PC-3 (cell line): ENCODE measurements at regions not wholly inside any gene's neighbourhood (a gene's known extent, or its start where the extent isn't known, plus 50 kb on each side); places are given as distances from the start of the nearest gene placed in this dataset.

Experiments
- ATAC-seq: fragments of 200-7000 bp; cut with Tn5 transposase; 2 replicates; pipeline ENCODE4 v1.9.1; 2020; ENCODE audit warnings: mild to moderate bottlenecking, moderate library complexity
- BruUV-seq: library from RNA; stranded (reverse); fragments of 400-500 nt; replicated peaks from 2 replicates; lab custom pipeline; 2021; lab: Mats Ljungman, UMichigan
- CTCF ChIA-PET: fragments of 300-600 bp; sonication (Branson Sonifier 250); formaldehyde crosslinking; loops from one replicate; lab custom pipeline; 2022; ENCODE audit warnings: antibody characterized with exemption; lab: Charles Lee
- POLR2A ChIA-PET: fragments of 300-600 bp; sonication (Branson Sonifier 250); formaldehyde crosslinking; loops from one replicate; lab custom pipeline; 2022; ENCODE audit warnings: antibody characterized with exemption; ENCODE audit not compliant: unreplicated experiment; lab: Charles Lee
- DNase-seq: peaks from one replicate; pipeline ENCODE4 v3.0.0-alpha.2; 2015
- H2AFZ ChIP-seq: fragments of 300-600 bp; sonication (generic); 2 replicates; pipeline ENCODE4 v1.6.0; 2016; ENCODE audit warnings: antibody characterized with exemption, low read length
- H3F3A ChIP-seq: fragments of 300-600 bp; sonication (generic); one replicate; pipeline ENCODE4 v1.6.0; 2017; ENCODE audit warnings: antibody characterized with exemption, low read length, control low read depth, mild to moderate bottlenecking; ENCODE audit not compliant: unreplicated experiment
- H3K27ac ChIP-seq: fragments of 300-600 bp; sonication (generic); 2 replicates; pipeline ENCODE4 v1.5.1; 2016; ENCODE audit warnings: mild to moderate bottlenecking, low read length
- H3K27me3 ChIP-seq: fragments of 300-600 bp; sonication (generic); 2 replicates; pipeline ENCODE4 v1.6.1; 2016; ENCODE audit warnings: low read length, mixed read lengths
- H3K36me3 ChIP-seq: fragments of 300-600 bp; sonication (generic); 2 replicates; pipeline ENCODE4 v1.6.1; 2016; ENCODE audit warnings: low read depth, mixed run types, low read length, mixed read lengths
- H3K4me1 ChIP-seq: fragments of 300-600 bp; sonication (generic); 2 replicates; pipeline ENCODE4 v1.5.1; 2016; ENCODE audit warnings: low read length; ENCODE audit not compliant: insufficient read depth
- H3K4me2 ChIP-seq: fragments of 300-600 bp; sonication (generic); 2 replicates; pipeline ENCODE4 v1.6.0; 2016; ENCODE audit warnings: low read length
- H3K4me3 ChIP-seq: fragments of 300-600 bp; sonication (generic); 2 replicates; pipeline ENCODE4 v1.5.1; 2016; ENCODE audit warnings: mild to moderate bottlenecking, low read length, mixed read lengths
- H3K79me2 ChIP-seq: fragments of 300-600 bp; sonication (generic); 2 replicates; pipeline ENCODE4 v1.6.1; 2017; ENCODE audit warnings: low read length, mixed read lengths
- H3K9ac ChIP-seq: fragments of 300-600 bp; sonication (generic); 2 replicates; pipeline ENCODE4 v1.6.0; 2016; ENCODE audit warnings: mild to moderate bottlenecking, low read length
- H3K9me2 ChIP-seq: fragments of 300-600 bp; sonication (generic); replicated peaks from 2 replicates; pipeline ENCODE4 v1.6.1; 2016; ENCODE audit warnings: mixed run types, low read length, mixed read lengths
- H3K9me3 ChIP-seq: fragments of 300-600 bp; sonication (generic); 2 replicates; pipeline ENCODE4 v1.6.1; 2016; ENCODE audit warnings: low read length, mixed read lengths
- H4K20me1 ChIP-seq: fragments of 300-600 bp; sonication (generic); 2 replicates; pipeline ENCODE4 v1.6.1; 2016; ENCODE audit warnings: low read length, mixed read lengths
- CTCF ChIP-seq: fragments of 300-600 bp; sonication (generic); conservative IDR thresholded peaks from 2 replicates; pipeline ENCODE4 v1.5.1; 2017; ENCODE audit warnings: antibody characterized with exemption, low read depth, mild to moderate bottlenecking, low read length
- EZH2 ChIP-seq: fragments of 300-600 bp; sonication (generic); IDR thresholded peaks from one replicate; pipeline ENCODE4 v1.6.1; 2017; ENCODE audit warnings: antibody characterized with exemption, mild to moderate bottlenecking, low read length; ENCODE audit not compliant: unreplicated experiment
- EZH2phosphoT487 ChIP-seq: fragments of 300-600 bp; sonication (generic); IDR thresholded peaks from 2 replicates; pipeline ENCODE4 v1.6.1; 2018; ENCODE audit warnings: mild to moderate bottlenecking, antibody characterized with exemption, low read length, borderline replicate concordance
- intact Hi-C: fragments of 100-400 bp; cut with micrococcal nuclease; formaldehyde crosslinking; loops from 2 replicates; pipeline ENCODE4 v1.9.0; 2023

- no peaks in the 10 kb centered on the region for H3K9me3 ChIP-seq
- no peak overlapping the region for H3K4me3 ChIP-seq
- no peak overlapping the region for H3K27ac ChIP-seq
- ATAC-seq (no peak), DNase-seq (no peak)
- BruUV-seq: no TSS peak
- no peak overlapping the region for H3K9ac ChIP-seq
- POLR2A ChIA-PET: no interaction called here
- H3K36me3 ChIP-seq: no peaks in the 10 kb centered on the region
- no peak overlapping the region for H2AFZ ChIP-seq
- CTCF ChIA-PET: no interaction called here
- H3K4me2 ChIP-seq: no peak overlapping the region
- no peaks in the 10 kb centered on the region for H3F3A ChIP-seq
- H3K9me2 ChIP-seq: no peaks in the 10 kb centered on the region
- H3K79me2 ChIP-seq: no peaks in the 10 kb centered on the region
- no peaks in the 10 kb centered on the region for H3K4me1 ChIP-seq
- TF ChIP-seq CTCF (no peak), EZH2 (no peak), EZH2phosphoT487 (no peak)
- H3K27me3 ChIP-seq: no peaks in the 10 kb centered on the region
- no peaks in the 10 kb centered on the region for H4K20me1 ChIP-seq
- intact Hi-C loops: no loop called here
Measured at GRCh38 chr22:44382116-44383038, 69.6 kb upstream of the SHISAL1 start.

DNA sequence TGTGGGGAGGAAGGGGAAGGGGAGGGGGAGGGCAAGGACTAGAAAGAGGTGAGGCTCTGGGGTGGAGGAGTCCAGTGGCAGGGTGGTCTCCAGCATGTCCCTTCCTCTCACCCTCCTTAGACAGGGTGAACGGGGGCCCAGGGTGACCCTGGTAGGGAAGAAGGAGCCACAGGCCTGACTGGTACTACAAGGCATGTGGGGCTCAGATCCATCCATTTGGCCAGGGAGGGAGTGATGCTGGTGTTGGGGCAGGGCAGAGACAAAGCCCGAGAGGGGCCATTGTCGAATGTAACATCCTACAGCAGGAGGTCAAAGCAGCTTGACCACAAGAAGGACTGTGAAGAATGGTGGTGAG lies 69.0 kb upstream of the SHISAL1 start:
- intact Hi-C loops: no loop called here
- H3K4me3 ChIP-seq: no peak overlapping the region
- ChIA-PET CTCF (no interaction called here), POLR2A (no interaction called here)
- no peak for TF ChIP-seq EZH2
- TF ChIP-seq CTCF: no peak
- no peak for TF ChIP-seq EZH2phosphoT487
- no peak overlapping the region for H3K27ac ChIP-seq
- no peak overlapping the region for H2AFZ ChIP-seq
- no peak overlapping the region for H3K9ac ChIP-seq
- ATAC-seq (no peak), DNase-seq (no peak)
- no peaks in the 10 kb centered on the region for H3K27me3 ChIP-seq
- no peaks in the 10 kb centered on the region for H3F3A ChIP-seq
- BruUV-seq: no TSS peak
- H3K9me3 ChIP-seq: no peaks in the 10 kb centered on the region
- H3K79me2 ChIP-seq: no peaks in the 10 kb centered on the region
- H3K9me2 ChIP-seq: no peaks in the 10 kb centered on the region
- no peaks in the 10 kb centered on the region for H3K4me1 ChIP-seq
- no peaks in the 10 kb centered on the region for H4K20me1 ChIP-seq
- no peaks in the 10 kb centered on the region for H3K36me3 ChIP-seq
- no peak overlapping the region for H3K4me2 ChIP-seq

DNA sequence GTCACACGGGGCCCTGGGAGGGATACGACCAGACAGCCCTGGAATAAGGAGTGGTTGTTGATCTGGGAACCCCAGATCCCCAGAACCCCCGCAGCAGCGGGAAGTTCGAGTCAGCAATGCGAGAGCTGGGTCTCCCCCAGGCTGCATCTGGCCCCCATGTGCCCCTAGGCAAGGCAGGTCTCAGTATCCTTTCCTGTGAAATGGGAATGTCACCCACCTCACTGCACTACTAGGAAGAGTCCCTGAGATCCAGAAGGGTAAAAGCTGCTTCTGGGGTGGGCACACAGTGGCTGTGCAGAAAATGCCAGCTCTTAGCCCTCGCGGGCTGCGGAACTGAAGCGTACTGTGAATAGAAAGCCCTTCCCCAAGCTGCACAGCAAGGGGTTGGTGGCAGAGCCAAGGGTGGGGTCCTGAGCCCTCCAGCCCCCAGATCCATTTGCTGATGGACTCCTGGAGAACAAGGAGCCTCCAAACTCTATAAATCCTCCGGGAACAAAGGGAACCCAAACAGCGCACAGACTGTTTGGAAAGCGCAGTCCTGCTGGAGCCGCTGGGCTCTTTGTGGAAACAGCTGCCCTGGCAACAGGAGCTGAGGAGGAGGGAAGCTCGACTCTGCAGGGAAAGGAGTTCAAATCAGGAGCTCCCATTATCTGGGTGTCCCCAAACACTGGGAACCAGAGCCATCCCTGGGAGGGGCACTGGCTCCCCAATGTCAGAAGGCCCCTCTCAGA lies 68.2 kb upstream of the SHISAL1 start:
- TF ChIP-seq EZH2phosphoT487 (no peak), CTCF (no peak), EZH2 (no peak)
- ATAC-seq: no peak
- H3K9ac ChIP-seq: no peak overlapping the region
- BruUV-seq: no TSS peak
- H4K20me1 ChIP-seq: no peaks in the 10 kb centered on the region
- no peaks in the 10 kb centered on the region for H3K9me2 ChIP-seq
- intact Hi-C loops: no loop called here
- H2AFZ ChIP-seq: no peak overlapping the region
- no peaks in the 10 kb centered on the region for H3K4me1 ChIP-seq
- H3K79me2 ChIP-seq: no peaks in the 10 kb centered on the region
- POLR2A ChIA-PET: no interaction called here
- H3K27ac ChIP-seq: no peak overlapping the region
- H3K27me3 ChIP-seq: no peaks in the 10 kb centered on the region
- H3K36me3 ChIP-seq: no peaks in the 10 kb centered on the region
- no peak overlapping the region for H3K4me3 ChIP-seq
- no peaks in the 10 kb centered on the region for H3K9me3 ChIP-seq
- H3F3A ChIP-seq: no peaks in the 10 kb centered on the region
- H3K4me2 ChIP-seq: no peak overlapping the region
- CTCF ChIA-PET: no interaction called here
- no peak for DNase-seq
